OCI-LY3 (cell line): ENCODE measurements at regions not wholly inside any gene's neighbourhood (a gene's known extent, or its start where the extent isn't known, plus 50 kb on each side); places are given as distances from the start of the nearest gene placed in this dataset.

ENCODE experiments used
- H2AFZ ChIP-seq: fragments of 200-600, 300-600 bp; shearing (Covaris generic); 2 replicates; pipeline ENCODE4 v1.6.0; 2014; ENCODE audit warnings: antibody characterized with exemption, low read depth, low read length
- H3K27ac ChIP-seq: fragments of 200-600, 300-600 bp; sonication (generic); 2 replicates; pipeline ENCODE4 v1.5.1; 2014; ENCODE audit warnings: mild to moderate bottlenecking, low read length, moderate library complexity, mixed read lengths
- H3K27me3 ChIP-seq: fragments of 200-600, 300-600 bp; sonication (generic); 2 replicates; pipeline ENCODE4 v1.6.1; 2014; ENCODE audit warnings: low read depth, low read length, mixed read lengths
- H3K36me3 ChIP-seq: fragments of 200-600, 300-600 bp; sonication (generic); replicated peaks from 2 replicates; pipeline ENCODE3; 2014; ENCODE audit warnings: low read depth, low read length, mixed read lengths
- H3K4me1 ChIP-seq: fragments of 300-600, 200-600 bp; sonication (generic); 2 replicates; pipeline ENCODE4 v1.6.1; 2014; ENCODE audit warnings: low read length, mixed read lengths
- H3K4me2 ChIP-seq: fragments of 200-600, 300-600 bp; sonication (generic); 2 replicates; pipeline ENCODE4 v1.6.1; 2014; ENCODE audit warnings: low read length, mixed read lengths
- H3K4me3 ChIP-seq: fragments of 300-600, 200-600 bp; sonication (generic); 2 replicates; pipeline ENCODE4 v1.5.1; 2014; ENCODE audit warnings: antibody characterized with exemption, mild to moderate bottlenecking, low read length, moderate library complexity
- H3K79me2 ChIP-seq: fragments of 300-600, 200-600 bp; shearing (Covaris generic); 2 replicates; pipeline ENCODE4 v1.6.1; 2014; ENCODE audit warnings: mild to moderate bottlenecking, low read length, mixed read lengths
- H3K9ac ChIP-seq: fragments of 300-600, 200-600 bp; shearing (Covaris generic); 2 replicates; pipeline ENCODE4 v1.6.0; 2014; ENCODE audit warnings: mild to moderate bottlenecking, low read length, moderate library complexity
- H3K9me3 ChIP-seq: fragments of 200-600, 300-600 bp; shearing (Covaris generic); 2 replicates; pipeline ENCODE4 v1.6.1; 2014; ENCODE audit warnings: low read length, mixed read lengths; ENCODE audit not compliant: insufficient read depth
- H4K20me1 ChIP-seq: fragments of 200-600, 300-600 bp; sonication (generic); 2 replicates; pipeline ENCODE4 v1.6.1; 2016; ENCODE audit warnings: low read length, mixed read lengths; ENCODE audit not compliant: insufficient read depth
- EZH2phosphoT487 ChIP-seq: fragments of 200-600 bp; shearing (Covaris generic); IDR thresholded peaks from 2 replicates; pipeline ENCODE4 v1.6.1; 2018; ENCODE audit warnings: antibody characterized with exemption, mixed run types, low read depth
- TF ChIP-seq, protein P1 (sequence below): fragments of 200-600, 300-600 bp; sonication (generic); IDR thresholded peaks from 2 replicates; pipeline ENCODE4 v1.5.1; 2014; ENCODE audit warnings: antibody characterized with exemption, low read length, low read depth

DNA sequence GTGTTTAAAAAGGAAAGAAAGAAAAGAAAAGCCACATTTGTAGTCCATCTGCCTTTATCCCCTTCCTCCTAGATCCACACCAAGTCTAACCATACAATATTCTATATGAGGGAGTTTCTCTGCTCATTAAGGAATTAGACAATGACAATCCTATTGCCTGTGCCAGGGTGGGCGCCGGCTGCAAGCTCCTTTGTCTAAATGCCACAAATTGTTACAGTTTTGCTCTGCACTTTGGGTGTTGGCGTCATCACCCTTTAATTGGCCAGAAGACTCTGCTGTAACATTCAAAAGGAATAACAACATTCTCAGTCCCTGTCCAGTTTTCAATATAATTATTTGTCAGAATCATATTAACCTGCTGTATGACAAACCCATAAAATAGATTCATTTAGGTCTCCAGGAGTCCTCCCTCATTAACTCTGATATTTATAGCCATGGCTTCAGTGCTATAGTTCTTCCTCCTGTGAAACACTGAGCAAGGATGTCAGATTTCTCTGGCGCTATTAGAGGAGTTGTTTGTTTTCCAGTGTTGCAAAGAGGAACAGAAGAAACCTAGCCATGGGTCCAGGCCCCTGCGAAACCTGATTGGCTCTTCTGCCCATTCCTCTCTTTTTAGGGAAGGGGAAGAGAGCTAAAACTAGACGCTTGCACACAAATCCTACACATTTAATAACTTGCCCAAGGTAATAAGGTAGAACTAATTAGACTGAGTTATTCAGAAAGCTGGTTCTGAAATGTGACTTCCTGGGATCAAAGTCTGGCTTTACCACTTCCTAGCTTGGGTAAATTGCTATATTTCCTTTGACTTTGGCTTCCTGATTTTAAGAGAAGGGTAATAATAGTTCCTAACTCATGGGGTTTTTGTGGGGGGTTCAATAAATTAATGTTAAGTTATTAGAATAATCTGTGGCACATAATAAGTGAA lies 112.4 kb downstream of the CD47 start:
- peaks cover 6% of the 10 kb centered on the region; the same call in 1 of the 2 replicates for H3K27me3 ChIP-seq
- H3K9me3 ChIP-seq: no peaks in the 10 kb centered on the region
- H4K20me1 ChIP-seq: no peaks in the 10 kb centered on the region
- no peak overlapping the region for H3K27ac ChIP-seq
- no peak overlapping the region for H3K4me2 ChIP-seq
- TF ChIP-seq EZH2phosphoT487: no peak
- TF ChIP-seq, protein P1, sequence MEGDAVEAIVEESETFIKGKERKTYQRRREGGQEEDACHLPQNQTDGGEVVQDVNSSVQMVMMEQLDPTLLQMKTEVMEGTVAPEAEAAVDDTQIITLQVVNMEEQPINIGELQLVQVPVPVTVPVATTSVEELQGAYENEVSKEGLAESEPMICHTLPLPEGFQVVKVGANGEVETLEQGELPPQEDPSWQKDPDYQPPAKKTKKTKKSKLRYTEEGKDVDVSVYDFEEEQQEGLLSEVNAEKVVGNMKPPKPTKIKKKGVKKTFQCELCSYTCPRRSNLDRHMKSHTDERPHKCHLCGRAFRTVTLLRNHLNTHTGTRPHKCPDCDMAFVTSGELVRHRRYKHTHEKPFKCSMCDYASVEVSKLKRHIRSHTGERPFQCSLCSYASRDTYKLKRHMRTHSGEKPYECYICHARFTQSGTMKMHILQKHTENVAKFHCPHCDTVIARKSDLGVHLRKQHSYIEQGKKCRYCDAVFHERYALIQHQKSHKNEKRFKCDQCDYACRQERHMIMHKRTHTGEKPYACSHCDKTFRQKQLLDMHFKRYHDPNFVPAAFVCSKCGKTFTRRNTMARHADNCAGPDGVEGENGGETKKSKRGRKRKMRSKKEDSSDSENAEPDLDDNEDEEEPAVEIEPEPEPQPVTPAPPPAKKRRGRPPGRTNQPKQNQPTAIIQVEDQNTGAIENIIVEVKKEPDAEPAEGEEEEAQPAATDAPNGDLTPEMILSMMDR: no peak
- H3K4me3 ChIP-seq: no peak overlapping the region
- no peaks in the 10 kb centered on the region for H3K4me1 ChIP-seq
- H3K79me2 ChIP-seq: no peaks in the 10 kb centered on the region
- no peak overlapping the region for H3K9ac ChIP-seq
- H3K36me3 ChIP-seq: no peaks in the 10 kb centered on the region
- H2AFZ ChIP-seq: no peak overlapping the region

DNA sequence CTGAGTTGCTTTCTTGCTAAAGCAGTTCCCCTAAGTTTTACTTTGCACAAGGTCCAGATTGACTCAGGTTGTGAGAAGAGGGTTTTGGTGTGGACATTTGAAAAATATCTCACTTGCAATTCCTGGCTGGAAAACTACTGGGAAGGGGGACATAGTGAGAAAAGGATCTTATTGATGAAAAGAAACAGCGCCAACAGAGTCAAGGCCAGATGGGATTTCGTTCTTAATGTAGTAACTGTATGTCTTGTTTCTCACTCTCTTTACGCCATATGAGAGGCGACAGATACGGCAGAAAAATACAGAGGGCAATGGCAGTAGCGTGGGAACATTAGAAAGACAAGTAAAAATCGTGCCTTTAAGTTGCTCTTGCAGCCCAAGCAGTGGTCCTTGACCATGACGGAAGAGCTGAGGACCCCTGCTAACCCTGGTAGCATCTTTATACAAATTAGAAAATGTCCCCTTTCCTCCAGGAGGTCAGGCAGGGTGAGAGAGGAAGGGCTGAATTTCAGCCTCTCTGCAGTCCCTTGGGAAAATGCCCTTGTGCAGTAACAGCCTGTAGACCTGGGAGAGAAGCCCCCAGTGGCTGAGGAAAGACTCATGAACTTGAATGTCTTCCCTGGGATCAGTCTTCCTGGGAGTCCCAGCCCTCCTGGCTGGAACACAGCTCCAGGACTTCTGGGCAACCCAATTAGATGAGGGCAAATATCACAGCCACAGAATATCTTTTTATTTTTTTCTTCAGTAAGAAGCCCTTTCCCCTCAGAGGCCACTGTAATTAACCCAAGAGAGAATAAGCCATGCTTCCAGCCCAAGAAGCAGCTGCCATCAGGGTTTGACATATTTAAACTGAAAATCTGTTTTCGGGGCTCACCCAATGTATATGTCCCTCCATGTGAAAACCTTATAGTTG lies 113.4 kb downstream of the CD47 start:
- Histone ChIP-seq H3K27ac (no peak overlapping the region), H3K4me2 (no peak overlapping the region), H2AFZ (no peak overlapping the region), H3K27me3 (peaks cover 6% of the 10 kb centered on the region; the same call in 1 of the 2 replicates), H3K4me3 (no peak overlapping the region), H3K9ac (no peak overlapping the region), H3K79me2 (no peaks in the 10 kb centered on the region), H4K20me1 (no peaks in the 10 kb centered on the region), H3K9me3 (no peaks in the 10 kb centered on the region), H3K4me1 (no peaks in the 10 kb centered on the region), H3K36me3 (no peaks in the 10 kb centered on the region)
- no peak for TF ChIP-seq EZH2phosphoT487
- TF ChIP-seq, protein P1: no peak

DNA sequence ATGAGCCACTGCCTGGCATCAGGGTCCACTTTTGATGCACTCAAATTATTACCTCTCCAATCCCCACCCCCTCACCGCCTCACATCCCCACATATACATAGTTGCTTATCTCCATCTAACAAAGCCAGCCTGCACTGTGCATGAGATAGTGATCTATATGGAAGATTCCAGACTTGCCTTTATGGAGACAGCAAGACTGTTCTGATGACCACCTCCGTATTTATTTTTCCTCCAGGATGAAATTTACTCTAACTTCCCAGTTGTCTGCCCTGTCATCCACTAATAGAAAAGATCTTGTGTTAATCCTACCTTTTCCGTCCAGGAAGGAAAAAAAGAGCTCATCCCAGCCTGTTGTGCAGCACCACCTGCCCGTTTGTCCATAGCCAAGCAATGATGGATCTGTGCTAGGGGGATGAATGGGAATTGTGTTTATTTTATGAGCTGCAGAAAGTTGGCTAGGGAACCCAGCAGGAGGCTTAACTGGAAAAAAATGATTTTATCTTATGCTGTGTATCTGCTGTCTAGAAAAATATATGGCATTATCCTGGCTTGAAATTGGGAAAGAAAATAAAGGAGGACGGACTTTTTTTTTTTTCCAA lies 114.5 kb downstream of the CD47 start:
- Histone ChIP-seq H3K27me3 (peaks cover 6% of the 10 kb centered on the region; the same call in 1 of the 2 replicates), H3K4me3 (no peak overlapping the region), H3K79me2 (no peaks in the 10 kb centered on the region), H2AFZ (no peak overlapping the region), H3K9ac (no peak overlapping the region), H3K36me3 (no peaks in the 10 kb centered on the region), H4K20me1 (no peaks in the 10 kb centered on the region), H3K4me2 (no peak overlapping the region), H3K4me1 (no peaks in the 10 kb centered on the region), H3K9me3 (no peaks in the 10 kb centered on the region), H3K27ac (no peak overlapping the region)
- no peak for TF ChIP-seq EZH2phosphoT487
- TF ChIP-seq, protein P1: no peak
